Prostate gland (tissue), 2 donors: ENCODE measurements at regions not wholly inside any gene's neighbourhood (a gene's known extent, or its start where the extent isn't known, plus 50 kb on each side); places are given as distances from the start of the nearest gene placed in this dataset.

Source experiments
- POLR2A ChIP-seq: fragments of 450-650 bp; IDR thresholded peaks from one replicate; pipeline ENCODE4 v1.6.1; 2016; ENCODE audit warnings: antibody characterized with exemption, mild to moderate bottlenecking
- POLR2AphosphoS5 ChIP-seq: sonication (generic); formaldehyde crosslinking; IDR thresholded peaks from one replicate; pipeline ENCODE4 v1.6.1; 2017; ENCODE audit warnings: antibody characterized with exemption
- TF ChIP-seq, protein P1 (sequence below), 4 experiments: fragments of 200-600 bp in 2 of 4; fragments of 450-650 bp in 2 of 4; sonication (generic) in 2 of 4; IDR thresholded peaks; 1 replicate in 3 of 4; 2 replicates in 1 of 4; pipeline ENCODE4 v1.5.1; 2016 to 2019; ENCODE audit warnings: antibody characterized with exemption in 4 of 4, mild to moderate bottlenecking in 2 of 4, moderate library complexity in 2 of 4

DNA sequence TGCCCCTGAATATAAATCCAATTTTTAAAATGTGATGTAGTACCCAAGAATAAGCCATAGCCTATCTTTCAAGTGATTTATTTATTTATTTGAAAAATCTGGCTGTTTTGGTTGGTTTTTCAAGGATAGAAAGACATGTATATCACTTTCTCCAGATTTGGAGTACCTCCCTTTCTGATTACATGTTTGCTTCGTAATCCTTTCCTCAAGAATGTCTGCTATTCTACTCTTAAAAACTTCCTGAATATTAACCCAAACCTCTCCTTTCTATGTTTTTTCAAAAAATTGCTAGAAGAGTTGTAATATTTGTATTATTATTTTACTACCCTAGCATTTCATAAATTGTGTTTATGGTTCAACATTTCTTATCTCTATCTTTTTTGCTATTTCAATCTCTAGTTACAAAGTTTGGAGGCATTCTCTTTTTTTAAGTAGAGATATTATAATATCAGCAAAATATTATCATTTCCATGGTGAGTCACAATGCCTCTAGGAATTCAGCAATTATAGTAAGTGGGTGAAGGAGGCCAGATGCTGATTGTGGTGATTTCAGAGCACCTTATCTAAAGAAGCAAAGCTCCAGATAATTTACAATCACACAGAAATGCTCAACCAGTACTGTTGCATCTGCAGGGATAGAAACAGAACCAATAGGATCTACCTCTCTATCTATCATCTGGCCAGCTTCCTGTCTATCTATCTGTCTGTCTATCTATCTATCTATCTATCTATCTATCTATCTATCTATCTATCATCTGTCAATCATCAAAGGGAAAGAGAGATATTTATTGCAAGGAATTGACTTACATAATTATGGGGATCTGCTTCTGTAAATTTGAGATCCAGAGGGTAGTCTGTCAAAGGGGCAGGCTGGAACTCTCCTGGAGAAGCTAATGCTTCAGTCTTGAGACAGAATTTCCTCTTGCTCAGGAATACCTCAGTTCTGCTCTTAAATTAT, 412.5 kb upstream of the SEMA3C start:
- TF ChIP-seq, protein P1, sequence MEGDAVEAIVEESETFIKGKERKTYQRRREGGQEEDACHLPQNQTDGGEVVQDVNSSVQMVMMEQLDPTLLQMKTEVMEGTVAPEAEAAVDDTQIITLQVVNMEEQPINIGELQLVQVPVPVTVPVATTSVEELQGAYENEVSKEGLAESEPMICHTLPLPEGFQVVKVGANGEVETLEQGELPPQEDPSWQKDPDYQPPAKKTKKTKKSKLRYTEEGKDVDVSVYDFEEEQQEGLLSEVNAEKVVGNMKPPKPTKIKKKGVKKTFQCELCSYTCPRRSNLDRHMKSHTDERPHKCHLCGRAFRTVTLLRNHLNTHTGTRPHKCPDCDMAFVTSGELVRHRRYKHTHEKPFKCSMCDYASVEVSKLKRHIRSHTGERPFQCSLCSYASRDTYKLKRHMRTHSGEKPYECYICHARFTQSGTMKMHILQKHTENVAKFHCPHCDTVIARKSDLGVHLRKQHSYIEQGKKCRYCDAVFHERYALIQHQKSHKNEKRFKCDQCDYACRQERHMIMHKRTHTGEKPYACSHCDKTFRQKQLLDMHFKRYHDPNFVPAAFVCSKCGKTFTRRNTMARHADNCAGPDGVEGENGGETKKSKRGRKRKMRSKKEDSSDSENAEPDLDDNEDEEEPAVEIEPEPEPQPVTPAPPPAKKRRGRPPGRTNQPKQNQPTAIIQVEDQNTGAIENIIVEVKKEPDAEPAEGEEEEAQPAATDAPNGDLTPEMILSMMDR (IDR thresholded peaks at IDR 0.05): no peak
- no peak for TF ChIP-seq POLR2A
- TF ChIP-seq POLR2AphosphoS5: no peak
